HG02884 (cell line): ENCODE measurements at regions not wholly inside any gene's neighbourhood (a gene's known extent, or its start where the extent isn't known, plus 50 kb on each side); places are given as distances from the start of the nearest gene placed in this dataset.
"Not testable (repeated sequence)": the region's sequence is repeated elsewhere in the genome, so short reads cannot be mapped to it uniquely, and the experiment has no call there.

Source experiments
- ATAC-seq: cut with Tn5 transposase; IDR thresholded peaks from one replicate; pipeline ENCODE4 v1.9.1; 2021; ENCODE audit warnings: mild to moderate bottlenecking, moderate library complexity; ENCODE audit not compliant: unreplicated experiment

DNA sequence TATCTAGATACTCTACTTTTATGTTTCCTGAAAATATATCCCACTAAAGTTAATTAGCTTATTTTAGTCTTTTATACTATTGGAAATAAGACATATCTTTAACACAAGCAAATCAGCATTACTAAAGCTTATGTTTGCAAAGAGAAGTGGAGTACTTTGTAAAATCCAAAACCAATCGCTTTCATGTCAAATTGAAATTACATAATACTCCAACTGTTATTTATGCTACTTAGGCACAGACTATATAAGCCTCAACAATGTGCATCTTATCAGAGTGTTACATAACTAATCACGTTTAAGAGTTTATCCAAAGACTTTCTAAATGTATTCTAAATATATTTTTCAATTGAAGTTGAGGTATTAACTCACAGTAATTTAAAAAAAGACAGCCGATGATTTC, 200.0 kb downstream of the PCDH20 start:
- no peak for ATAC-seq

DNA sequence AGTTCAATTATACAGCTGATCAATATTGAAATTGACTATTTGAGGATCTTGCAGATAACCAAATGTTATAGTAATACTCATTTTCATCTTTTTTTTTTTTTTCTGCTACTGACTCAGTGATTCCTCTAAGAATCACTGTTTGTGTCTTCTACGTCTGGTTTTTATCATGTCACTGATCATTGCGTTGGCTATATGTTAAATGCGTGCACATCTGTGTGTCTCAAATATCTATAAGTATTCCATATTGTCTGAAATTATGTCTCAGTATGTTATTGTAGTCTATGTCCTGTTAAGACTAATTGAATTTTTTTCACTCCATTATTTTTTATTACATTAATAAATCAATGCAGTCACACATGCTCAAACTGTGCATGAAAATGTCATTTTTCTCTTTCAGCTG, 200.5 kb downstream of the PCDH20 start:
- ATAC-seq = no peak

DNA sequence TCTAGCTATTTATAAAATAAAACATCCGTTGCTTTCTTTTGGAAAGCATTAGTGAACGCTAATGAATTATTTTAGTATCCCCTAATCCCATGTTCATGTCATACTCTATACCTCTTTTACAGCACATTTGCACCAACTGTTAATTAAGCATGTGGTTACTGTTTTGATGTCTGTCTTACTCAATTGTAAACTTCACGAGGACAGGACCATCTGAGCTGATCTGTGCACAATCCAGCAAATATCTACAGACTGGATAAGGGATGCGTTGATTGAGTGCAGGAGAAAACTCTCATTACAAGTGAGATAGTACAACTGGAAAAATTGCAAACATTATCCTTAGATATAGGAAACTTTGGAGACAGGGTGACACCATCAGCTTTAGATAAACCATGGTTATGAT, 201.1 kb downstream of the PCDH20 start:
- no peak for ATAC-seq

DNA sequence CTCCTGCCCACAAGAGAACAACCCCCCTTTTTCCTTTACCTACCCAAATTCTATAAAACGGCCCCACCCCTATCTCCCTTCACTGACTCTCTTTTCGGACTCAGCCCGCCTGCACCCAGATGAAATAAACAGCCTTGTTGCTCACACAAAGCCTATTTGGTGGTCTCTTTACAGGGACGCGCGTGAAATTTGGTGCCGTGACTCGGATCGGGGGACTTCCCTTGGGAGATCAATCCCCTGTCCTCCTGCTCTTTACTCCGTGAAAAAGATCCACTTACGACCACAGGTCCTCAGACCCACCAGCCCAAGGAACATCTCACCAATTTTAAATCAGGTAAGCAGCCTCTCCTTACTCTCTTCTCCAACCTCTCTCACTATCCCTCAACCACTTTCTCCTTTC, 209.8 kb downstream of the PCDH20 start:
- ATAC-seq = not testable (repeated sequence)

DNA sequence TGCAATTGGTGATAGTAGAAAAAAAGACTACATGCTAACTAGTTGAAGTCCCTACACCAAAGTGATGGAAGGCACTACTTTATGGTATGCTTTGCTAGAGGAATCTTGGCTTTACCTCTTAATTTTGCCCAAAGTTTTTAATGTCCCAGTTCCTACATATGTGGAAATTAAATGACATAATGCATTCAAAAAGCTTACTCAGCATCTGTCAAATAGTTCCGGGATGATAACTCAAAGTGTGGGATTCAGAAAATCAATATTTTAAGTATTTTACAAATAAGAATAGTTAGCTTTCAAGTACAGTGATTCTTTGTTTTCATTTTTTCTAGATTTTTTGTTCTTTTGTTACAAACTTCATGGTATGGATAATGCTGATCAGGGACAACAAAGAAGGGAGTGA, 211.6 kb downstream of the PCDH20 start:
- no peak for ATAC-seq

DNA sequence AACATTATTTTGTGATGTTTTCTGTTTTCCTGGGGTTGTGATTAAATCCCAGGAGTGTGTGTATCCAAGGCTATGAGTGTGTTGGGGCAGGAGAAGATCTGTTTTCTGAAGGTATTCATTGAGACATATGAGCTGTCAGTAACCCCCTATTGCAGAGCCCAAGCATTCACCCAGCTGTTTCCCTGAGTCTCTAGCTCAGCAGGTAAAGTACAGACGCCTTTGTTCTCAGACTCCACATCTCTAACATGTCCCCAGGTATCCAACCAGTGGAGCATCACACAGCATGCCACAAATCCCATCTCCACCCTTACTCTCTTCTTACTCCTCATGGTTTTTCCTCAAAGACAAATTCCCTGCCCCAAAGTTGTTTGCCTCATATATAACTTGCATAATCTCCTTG, 213.6 kb downstream of the PCDH20 start:
- no peak for ATAC-seq

DNA sequence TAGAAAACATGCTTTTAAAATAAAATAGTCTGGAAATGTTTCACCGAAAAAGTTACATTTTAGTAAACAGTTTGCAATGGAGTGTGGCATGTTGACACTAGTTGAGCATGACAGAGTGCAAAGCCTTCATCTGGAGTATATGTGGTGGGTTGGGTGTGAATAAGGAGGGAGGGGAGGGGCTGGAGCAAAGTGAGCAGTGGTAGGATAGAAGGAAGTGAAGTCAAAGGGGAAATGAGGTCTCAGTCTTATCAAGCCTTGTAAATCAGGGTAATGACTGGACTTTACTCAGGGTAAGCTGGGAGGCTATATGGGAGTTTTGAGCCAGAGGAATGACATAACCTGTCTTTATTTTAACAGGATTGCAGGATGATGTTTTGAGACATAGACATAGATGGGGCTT, 222.8 kb downstream of the PCDH20 start:
- no peak for ATAC-seq

DNA sequence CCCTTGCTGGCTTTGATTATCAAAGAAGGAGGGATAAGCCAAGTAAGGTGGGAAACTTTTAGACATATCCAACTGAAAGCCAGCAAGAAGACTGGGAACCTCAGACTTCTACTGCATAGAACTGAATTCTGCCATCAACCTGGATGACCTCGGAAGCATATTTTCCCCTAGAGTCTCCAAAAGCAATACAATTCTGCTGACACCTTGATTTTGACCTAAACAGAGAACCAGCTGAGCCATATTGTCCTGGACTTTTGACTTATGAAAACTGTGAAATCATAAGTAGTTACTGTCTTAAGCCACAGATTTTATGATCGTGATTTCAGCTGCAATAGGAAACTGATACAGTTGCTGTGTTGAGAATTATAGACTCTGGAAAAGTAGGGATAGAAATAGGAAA, 227.6 kb downstream of the PCDH20 start:
- ATAC-seq = no peak

DNA sequence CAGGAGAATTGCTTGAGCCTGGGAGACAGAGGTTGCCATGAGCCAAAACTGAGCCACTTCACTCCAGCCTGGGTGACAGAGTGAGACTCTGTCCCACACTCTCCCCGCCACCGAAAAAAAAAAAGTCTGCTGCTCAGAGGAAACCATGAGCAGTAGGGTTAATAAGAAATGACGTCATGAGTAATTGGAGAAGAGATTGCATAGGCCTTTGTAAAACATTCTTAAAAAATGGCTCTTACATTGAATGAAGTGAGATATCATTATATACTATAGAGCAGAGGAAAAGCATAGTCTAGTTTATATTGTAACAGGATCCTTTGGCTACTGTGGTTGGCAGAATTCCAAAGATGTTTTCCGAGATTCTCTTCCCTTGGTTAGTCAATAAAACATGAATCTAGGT, 228.2 kb downstream of the PCDH20 start:
- no peak for ATAC-seq

DNA sequence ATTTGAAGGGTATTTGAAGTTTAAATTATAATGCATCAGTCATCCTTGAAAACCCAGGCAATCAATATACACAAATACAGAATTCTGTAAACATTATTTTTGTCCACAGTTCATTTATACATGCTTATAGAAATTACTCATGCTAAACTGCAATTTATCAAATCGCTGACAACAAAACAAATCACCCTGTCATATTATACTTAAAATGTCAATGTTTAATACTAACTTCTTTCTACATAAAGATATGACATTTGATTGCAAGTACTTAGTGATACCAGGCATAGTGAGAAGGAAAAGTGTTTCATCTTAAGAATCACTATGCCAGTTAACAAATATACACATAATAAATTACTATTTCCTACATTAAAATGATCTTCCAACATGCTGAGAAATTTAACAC, 232.0 kb downstream of the PCDH20 start:
- no peak for ATAC-seq

DNA sequence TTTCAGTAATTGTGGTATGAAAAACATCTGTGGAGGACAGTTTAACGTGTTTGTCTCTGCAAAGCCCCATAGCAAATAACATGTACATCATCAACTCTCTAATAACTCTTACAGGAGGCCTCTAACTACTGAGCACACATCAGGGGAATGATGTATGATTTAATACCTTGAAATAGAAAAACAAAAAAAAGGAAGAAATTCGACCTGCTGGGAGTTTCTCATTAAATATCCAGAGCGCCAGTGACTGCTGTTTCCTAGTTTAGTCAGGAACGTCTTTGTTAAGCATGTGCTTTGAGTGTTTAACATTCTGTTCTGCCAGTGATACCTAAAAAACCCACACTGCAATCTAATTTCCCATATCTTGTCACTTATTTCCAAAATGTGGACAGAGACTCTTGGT, 235.4 kb downstream of the PCDH20 start:
- no peak for ATAC-seq

DNA sequence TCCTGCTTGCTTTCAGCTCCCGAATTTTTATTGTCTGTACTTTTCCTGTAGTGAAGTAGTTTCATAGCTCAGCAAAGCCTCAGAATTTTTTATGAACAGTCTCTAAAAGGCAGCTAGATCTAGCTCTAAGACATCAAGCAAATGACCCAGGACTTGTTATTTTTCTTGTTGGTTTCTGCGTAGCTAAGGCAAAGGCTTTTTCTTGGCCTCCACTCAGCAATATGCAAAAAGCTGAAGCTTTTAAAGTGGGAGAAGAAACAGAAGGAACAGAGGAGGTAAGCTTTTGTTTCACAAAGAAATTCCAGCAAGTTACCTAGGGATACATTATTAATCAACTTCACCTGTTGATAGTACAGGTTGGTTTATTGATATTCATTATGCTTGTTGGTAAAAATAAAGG, 235.9 kb downstream of the PCDH20 start:
- no peak for ATAC-seq

DNA sequence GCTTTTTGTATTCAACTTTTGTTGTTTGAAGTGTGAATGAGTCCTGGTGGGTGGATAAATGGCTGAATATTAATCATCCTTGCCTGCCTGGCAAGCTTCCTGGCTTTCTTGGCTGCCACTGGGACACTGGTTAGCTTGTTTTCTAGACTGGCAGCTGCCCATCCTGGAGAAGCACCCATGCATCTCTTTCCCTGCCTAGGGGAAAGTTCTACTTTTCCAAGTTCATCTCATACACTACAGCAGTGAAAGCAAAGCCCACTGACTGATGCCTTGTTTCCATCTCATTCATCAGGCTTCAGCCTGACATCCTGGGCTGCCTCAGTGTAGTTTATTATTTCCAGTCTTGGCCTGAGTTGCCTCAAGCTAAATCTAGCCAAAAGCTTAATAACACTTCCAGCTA, 244.8 kb downstream of the PCDH20 start:
- no peak for ATAC-seq

DNA sequence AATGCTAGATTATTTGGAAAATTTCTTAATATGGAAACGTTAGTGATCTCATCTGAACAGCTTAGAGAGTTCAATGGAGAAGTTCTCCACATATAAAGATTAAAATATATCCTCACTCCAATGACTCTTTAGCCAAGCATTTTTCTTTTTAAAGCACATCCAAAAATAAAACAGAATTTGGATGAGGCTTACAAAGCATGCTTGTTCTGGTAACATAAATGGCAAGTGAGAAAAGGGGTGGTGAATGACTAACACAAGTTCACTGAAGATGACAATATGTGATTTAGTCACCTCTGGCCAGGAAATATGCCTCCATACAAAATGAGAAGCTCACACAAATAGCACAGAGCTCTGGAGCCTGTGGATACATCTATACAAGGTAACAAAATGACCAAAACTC, 253.0 kb downstream of the PCDH20 start:
- ATAC-seq = no peak

DNA sequence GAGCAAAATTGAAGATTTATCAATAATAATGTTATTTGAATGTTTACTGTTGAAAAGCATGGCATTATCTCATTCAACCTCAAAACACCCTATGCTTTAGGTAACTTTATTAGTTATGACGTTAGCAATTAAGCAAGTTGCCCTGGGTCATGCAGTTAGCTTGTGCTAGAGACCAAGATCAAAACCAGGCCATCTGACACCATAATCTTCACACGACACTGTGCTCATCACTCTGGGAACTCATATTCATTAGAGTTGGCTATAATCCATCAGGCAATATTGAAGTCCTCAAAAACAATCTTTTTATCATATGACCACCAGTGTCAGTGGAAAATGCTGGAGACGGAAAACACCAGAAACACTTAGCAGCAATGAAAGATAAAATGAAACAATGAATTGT, 253.5 kb downstream of the PCDH20 start:
- ATAC-seq = no peak

DNA sequence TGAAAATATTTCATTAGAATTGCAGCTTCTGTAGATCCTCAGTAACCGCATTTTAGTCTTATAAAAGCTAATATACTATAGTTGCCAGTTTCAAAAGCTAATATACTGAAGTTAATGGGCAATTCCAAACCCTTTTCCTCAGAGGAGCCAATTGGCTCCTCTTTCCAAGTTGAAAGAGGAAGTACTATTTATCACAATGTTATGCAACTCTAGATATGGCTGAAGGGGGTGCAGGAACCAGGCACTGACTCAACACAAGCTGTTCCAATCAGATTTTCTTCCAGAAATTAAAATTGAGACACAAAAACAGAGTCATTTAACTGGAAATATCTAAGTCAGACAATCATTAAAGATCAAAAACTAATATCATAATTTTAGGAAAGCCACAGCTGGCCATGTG, 258.9 kb downstream of the PCDH20 start:
- no peak for ATAC-seq

DNA sequence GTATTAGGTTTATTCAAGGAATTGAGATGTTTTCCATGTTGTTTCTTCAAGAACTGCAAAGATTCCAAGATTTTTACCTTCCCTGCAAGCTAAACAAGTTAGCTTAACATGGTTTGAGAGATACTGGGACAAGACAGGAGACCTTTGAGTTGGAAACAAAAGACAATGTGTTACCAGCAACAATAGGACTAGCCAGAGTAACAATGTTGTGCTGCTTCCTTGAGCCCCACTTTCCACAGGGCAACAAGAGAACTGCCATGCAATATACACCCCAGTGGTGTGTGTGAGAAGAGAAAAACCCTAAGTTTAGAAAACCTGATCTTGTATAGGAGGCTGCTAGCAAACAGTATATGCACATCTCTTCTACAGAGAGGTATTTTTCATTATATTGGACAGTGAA, 264.6 kb downstream of the PCDH20 start:
- no peak for ATAC-seq

DNA sequence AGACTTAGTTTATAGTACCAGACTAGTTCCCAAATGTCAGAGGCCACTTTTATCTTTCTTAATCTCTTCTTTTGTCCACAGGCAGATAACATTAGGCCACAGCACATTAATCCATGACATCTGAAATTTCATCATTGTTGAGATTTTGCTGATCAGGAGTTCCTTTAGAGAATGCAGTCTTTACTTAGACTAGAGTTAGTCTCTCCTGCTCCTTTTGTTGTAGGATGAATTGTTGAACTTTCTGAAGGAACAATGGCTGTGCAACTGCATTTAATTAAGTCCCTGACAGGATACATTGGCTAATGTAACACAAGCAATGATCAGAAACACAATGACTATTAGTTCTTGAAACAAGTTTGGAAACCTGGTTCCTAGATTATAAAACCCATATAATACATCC, 266.3 kb downstream of the PCDH20 start:
- ATAC-seq = no peak

DNA sequence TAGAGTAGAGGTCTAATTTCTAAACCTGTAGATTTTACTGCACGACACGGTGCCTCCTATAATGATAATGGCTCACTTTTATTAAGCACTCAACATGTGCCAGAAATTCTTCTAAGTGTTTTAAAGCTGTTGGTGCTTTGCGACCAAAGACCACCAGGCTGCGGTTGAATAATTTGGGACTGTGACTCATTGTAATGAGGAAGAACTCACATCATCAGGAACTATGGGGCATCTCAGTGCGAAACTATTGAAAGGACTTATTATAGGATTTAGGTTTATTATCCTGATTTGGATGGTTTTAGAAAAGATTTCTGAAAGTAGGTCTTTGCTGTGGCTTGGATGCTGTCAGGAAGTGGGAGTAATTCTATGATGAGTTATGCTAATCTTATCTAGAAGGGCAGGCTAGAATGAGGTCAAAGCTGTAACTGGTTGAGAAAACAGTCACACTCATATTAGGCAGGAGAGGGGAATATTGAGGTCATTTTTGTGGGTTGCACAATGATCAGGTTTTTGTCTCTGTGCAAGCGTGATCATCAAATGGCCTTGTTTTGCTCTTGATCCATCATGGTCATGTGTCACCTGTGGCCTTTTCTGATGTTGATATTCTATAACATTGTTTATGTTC, 266.8 kb downstream of the PCDH20 start:
- ATAC-seq = no peak

DNA sequence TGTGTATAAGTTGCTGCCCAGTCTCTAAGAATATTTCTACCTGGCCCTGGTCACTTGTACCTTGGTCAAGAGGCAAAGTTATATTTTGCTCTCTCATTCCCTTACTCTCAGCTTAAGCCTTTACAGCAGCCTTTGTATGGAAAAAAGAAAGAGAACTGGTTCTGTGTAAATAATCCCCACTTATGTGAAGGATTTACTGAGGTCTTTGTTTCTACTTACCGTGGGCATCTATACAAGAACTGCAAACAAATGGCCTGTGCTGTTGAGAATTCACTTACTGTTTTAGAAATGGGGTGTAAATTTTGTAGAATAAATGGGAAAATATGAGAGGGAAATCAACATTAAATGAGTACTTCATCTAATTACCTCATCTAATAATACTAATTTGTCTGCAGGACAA, 267.4 kb downstream of the PCDH20 start:
- no peak for ATAC-seq

DNA sequence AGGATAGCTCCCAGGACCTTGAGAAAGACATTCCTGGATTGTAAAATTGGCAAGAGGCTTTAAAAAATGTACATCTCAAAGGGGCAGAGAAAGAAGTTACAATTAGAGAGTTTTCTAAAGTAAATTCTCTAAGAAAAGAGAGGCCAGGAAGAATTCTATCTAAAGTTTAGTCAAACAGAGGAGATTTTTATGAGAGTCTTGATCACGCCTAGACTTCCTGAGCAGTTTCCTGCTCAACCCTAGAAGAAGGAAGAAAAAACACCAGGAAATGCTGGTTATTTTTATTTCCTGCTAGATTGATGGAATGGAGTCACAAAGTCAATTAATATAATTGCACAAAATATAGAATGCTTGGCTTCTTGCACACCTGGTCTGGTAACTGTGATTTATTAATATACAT, 269.1 kb downstream of the PCDH20 start:
- ATAC-seq = no peak

DNA sequence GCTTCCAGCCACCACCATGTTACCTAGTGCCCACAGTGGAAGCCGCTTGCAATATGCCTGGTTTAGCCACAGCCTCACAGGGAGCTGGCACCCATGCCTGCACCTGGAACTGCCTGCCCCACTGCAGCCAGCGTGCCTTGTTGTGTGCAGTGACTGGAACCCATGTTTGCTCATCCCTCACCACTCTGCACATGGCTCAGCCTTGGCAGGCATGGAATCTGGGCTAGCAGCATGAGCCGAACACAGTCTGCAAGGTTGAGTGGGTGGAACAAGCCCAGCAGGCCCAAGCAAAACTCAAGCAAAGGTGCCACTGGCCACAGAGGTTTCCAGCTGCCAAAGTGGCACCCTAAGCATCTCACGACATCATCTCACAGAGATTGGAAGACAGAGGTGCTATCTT, 269.5 kb downstream of the PCDH20 start:
- ATAC-seq = no peak

DNA sequence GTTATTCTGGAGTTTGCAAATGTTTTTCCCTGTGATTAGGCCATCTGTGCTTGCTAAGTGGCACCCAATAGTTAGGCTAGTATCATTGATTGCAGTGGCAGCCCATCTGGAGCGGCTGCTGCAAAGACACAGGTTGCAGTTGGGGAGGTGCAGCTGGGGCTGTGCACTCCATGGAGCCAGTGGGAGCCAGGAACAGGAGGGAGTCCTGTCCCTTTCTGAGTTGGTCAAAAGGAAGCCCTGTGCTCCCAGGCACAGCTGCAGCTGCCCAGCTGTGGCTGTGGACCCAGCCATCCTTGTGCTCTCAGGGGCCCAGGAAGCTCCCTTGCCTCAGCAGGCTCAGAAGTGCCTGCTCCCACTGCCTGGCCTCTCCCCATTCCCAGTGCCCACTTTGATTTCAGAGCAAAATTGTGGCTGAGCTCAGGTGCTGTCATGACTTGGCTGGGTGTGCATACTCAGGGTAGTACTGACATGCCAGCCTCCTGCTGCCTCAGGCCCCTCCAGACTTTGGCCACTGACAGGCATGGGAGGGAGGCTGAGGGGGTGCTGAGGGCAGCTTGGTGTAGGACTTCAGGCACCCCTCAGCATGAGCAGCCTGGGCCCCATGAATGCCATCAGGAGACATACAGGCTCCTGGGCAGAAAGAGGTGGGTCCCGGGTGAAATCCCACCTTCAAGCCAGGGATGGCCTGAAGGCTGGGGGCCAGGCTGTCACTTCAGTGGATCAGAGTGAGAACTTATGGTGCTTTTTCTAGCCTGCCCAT, 270.6 kb downstream of the PCDH20 start:
- no peak for ATAC-seq
